Heart right ventricle (tissue), 16 donors: ENCODE measurements at regions not wholly inside any gene's neighbourhood (a gene's known extent, or its start where the extent isn't known, plus 50 kb on each side); places are given as distances from the start of the nearest gene placed in this dataset.

Experiments
- ATAC-seq, 8 donors: fragments of 200-7000 bp; cut with Tn5 transposase; one replicate each; pipeline ENCODE4 v1.9.1; 2020; ENCODE audit warnings: mild to moderate bottlenecking in 8 of 8, moderate library complexity in 8 of 8, moderate number of reproducible peaks in 1 of 8
- DNase-seq, 2 donors: peaks; one replicate each; pipeline ENCODE4 v3.0.0-alpha.2; 2020
- H3K27ac ChIP-seq, 10 donors: fragments of 200-600 bp; sonication (generic) in 2 of 10; one replicate each; pipeline versions ENCODE4 v1.5.0 to v1.8.0; 2020 to 2022; ENCODE audit warnings: mild to moderate bottlenecking in 3 of 10
- H3K27me3 ChIP-seq, 7 donors: fragments of 200-600 bp; one replicate each; pipeline ENCODE4 v1.8.0; 2021 to 2022; ENCODE audit warnings: mild to moderate bottlenecking in 2 of 7
- H3K36me3 ChIP-seq, 9 donors: fragments of 200-600 bp; sonication (generic) in 1 of 9; one replicate each; pipeline versions ENCODE4 v1.5.0 to v1.8.0; 2020 to 2022; ENCODE audit warnings: mild to moderate bottlenecking in 2 of 9
- H3K4me1 ChIP-seq, 9 donors: fragments of 200-600 bp; sonication (generic) in 1 of 9; one replicate each; pipeline versions ENCODE4 v1.5.0 to v1.8.0; 2020 to 2022; ENCODE audit warnings: mild to moderate bottlenecking in 4 of 9
- H3K4me3 ChIP-seq, 10 donors: fragments of 200-600 bp; sonication (generic) in 2 of 10; one replicate each; pipeline versions ENCODE4 v1.5.0 to v1.8.0; 2020 to 2022; ENCODE audit warnings: mild to moderate bottlenecking in 7 of 10, moderate library complexity in 2 of 10
- H3K9me3 ChIP-seq, 11 donors: fragments of 200-600 bp in 10 of 11; sonication (generic) in 2 of 11; one replicate each; pipeline versions ENCODE4 v1.5.0 to v1.8.0; 2013 to 2022; ENCODE audit warnings: mild to moderate bottlenecking in 2 of 11, control low read depth in 1 of 11, moderate library complexity in 1 of 11
- CTCF ChIP-seq, 9 donors: fragments of 200-600 bp; sonication (generic) in 2 of 9; IDR thresholded peaks; one replicate each; pipeline versions ENCODE4 v1.5.0 to v1.8.0; 2021 to 2022; ENCODE audit warnings: antibody characterized with exemption in 9 of 9, mild to moderate bottlenecking in 5 of 9, moderate library complexity in 1 of 9
- WGBS, 2 donors: extraction: QIAGEN DNeasy Blood & Tissue Kit; methylation state at CpG; one replicate each; pipeline ENCODE4 v1.1.7; 2013; ENCODE audit warnings: inconsistent platforms in 1 of 2; 5-methylcytosine and 5-hydroxymethylcytosine counted together
- intact Hi-C, 10 donors: fragments of 100-400 bp; cut with DNase I; formaldehyde crosslinking; loops; one replicate each; pipeline versions ENCODE4 v1.11.1 to v1.14.2; 2022
- donor health status: Arrhythmogenic right ventricular cardiomyopathy.
- donor health status: ischemic (EF 13 %, LVEDD 7.1; RV severe dilation, severe dysfunction).
- donor health status: healthy with polysubstance abuse.
- donor health status: DM: no; HTN: yes; CAD: no.
- donor health status: DM: no; HTN: no; CAD: no.
- donor health status: ischemic (EF 25% LVEDD 6.9; RV normal size, moderate dysfunction).
- donor health status: ischemic (EF 25% LVEDD 5.7; RV mildly dilated, moderate dysfunction).
- donor health status: healthy.
- donor health status: DM: yes; HTN: yes; CAD: no.
- donor health status: Ischemic cardiomyopathy.
- donor health status: ischemic (EF 35%, LVEDD 5.7; RV mildly dilated, moderate dysfunction).
- donor health status: nonischemic (EF 11% LVEDD 7.7; RV severe dilation, severe dysfunction).
- donor health status: DM: yes; HTN: yes; CAD: no.
- donor health status: PGD.
- donor health status: ischemic (EF 29% LVEDD 5.4; RV normal size, mild dysfunction).
- donor health status: nonischemic (EF 23%, LVEDD 6.1; RV moderate dilation, normal function).

- whole genome bisulfite sequencing, 2 donors = 92 to 100% methylated on average over 1 of the region's 1 CpG
- H3K4me1 ChIP-seq = peaks cover 0 to 13% (median 5%) of the 10 kb centered on the region in 9 donors
- intact Hi-C loops = no loop called here
- TF ChIP-seq CTCF (IDR thresholded peaks at IDR 0.05) = no peak
- ATAC-seq = no peak
- no peak overlapping the region for H3K27ac ChIP-seq
- peaks cover 0 to 8% (median 0%) of the 10 kb centered on the region in 11 donors for H3K9me3 ChIP-seq
- H3K27me3 ChIP-seq = no peaks in the 10 kb centered on the region
- no peak for DNase-seq
- H3K4me3 ChIP-seq = no peak overlapping the region
- no peaks in the 10 kb centered on the region for H3K36me3 ChIP-seq
Observed at GRCh38 chr5:124039410-124039809, 527.4 kb downstream of the CSNK1G3 start.

GRCh38 chr5:124036786-124037185 is 524.8 kb downstream of the CSNK1G3 start:
- ATAC-seq = no peak

GRCh38 chr5:124034963-124035362 is 523.0 kb downstream of the CSNK1G3 start:
- Histone ChIP-seq H3K27me3 (no peaks in the 10 kb centered on the region), H3K4me3 (no peak overlapping the region), H3K4me1 (no peaks in the 10 kb centered on the region), H3K9me3 (no peaks in the 10 kb centered on the region), H3K27ac (no peak overlapping the region), H3K36me3 (no peaks in the 10 kb centered on the region)
- 89 to 94% methylated on average over 6 of the region's 6 CpGs for WGBS, 2 donors
- ATAC-seq (no peak), DNase-seq (no peak)
- intact Hi-C loops = no loop called here
- TF ChIP-seq CTCF (IDR thresholded peaks at IDR 0.05) = no peak

More at GRCh38 chr5:124036786-124037185, 524.8 kb downstream of the CSNK1G3 start:
- no peak overlapping the region for H3K27ac ChIP-seq
- no peaks in the 10 kb centered on the region for H3K36me3 ChIP-seq
- no peak overlapping the region for H3K4me3 ChIP-seq
- peaks cover 0 to 13% (median 5%) of the 10 kb centered on the region in 9 donors for H3K4me1 ChIP-seq
- H3K27me3 ChIP-seq = no peaks in the 10 kb centered on the region
- intact Hi-C loops = no loop called here
- H3K9me3 ChIP-seq = no peaks in the 10 kb centered on the region
- DNase-seq = no peak
- no peak for TF ChIP-seq CTCF (IDR thresholded peaks at IDR 0.05)

- DNase-seq = no peak
- Histone ChIP-seq H3K4me3 (no peak overlapping the region), H3K9me3 (no peaks in the 10 kb centered on the region), H3K36me3 (no peaks in the 10 kb centered on the region), H3K27ac (no peak overlapping the region), H3K4me1 (no peaks in the 10 kb centered on the region), H3K27me3 (no peaks in the 10 kb centered on the region)
- no peak for ATAC-seq
- WGBS, 2 donors = 72 to 78% methylated on average over 5 of the region's 5 CpGs
- no peak for TF ChIP-seq CTCF (IDR thresholded peaks at IDR 0.05)
- intact Hi-C loops = no loop called here
Observed at GRCh38 chr5:124034083-124034700, 522.2 kb downstream of the CSNK1G3 start.
